NK-92 treated with Interleukin-12 subunit alpha and Interleukin-12 subunit beta, amount 100 ng/mL, for 24 hours (cell line): ENCODE measurements at regions not wholly inside any gene's neighbourhood (a gene's known extent, or its start where the extent isn't known, plus 50 kb on each side); places are given as distances from the start of the nearest gene placed in this dataset.
"Not testable (repeated sequence)": the region's sequence is repeated elsewhere in the genome, so short reads cannot be mapped to it uniquely, and the experiment has no call there.

Experiments
- DNase-seq: peaks from one replicate; lab custom pipeline; 2025; lab: John Stamatoyannopoulos, UW

DNA sequence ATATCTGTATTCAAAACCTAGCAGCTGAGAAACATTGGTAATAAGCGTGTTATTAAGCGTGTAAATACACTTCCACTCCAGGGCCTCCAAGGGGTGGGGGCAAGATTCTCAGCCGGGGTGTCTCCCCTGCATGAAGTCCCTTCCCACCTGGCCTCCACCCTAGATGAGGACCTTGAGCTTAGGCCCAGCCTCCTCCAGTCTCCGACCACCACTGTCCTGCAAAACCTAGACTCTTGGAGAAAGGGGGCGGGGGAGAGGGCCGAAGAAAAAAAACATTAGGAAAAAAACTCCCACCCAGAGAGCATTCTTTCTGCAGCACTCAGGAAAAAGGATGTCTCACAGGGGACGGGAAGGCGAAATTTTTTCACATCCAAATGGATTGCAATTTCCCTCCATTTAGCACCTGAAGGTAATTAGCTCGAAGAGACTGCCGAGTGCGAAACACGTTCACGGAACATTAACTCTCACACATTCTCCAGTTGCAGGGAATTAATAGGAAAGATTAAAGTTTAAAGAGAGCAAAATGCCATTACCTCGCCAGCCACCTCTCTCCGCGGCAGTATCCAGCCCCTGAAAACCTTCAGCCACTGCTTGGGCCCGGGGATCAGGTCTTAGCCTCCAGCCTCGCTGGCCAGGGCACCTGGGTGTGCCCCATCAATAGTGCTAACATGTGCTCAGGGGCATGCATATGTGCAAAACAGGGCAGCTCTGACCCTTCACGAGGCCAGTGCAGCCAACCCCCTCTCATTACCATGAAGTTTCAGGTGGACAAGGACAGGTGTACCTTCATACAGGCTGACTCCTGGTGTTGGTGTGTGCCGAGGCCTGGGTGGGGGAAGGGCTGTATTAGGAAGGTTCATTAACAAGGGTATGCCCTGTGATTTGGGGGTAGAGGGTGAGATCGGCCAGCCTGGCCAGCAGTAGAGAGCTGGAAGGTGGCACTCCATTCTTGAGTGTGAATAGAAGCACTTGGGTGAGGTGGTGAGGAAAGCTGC, 77.2 kb downstream of the HIF1AN start:
- no peak for DNase-seq

DNA sequence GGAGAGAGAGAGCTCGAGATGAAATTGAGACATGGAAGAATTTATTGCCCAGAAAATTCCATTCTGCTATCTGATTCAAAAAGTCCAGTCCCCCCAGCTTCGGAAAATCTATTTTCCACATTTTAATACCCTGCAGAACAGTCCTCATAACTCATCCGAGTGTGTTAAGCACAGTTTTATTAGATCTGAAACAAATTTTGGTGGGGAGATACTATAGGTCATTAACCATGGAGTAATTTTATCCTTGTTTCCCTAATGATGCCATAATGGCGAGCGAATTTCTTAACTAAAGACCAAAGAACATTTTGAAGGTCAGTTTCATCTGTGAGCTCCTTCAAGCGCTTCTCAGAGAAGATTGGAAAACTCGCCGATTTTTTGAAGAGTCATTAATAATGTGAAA, 78.1 kb downstream of the HIF1AN start:
- no peak for DNase-seq

DNA sequence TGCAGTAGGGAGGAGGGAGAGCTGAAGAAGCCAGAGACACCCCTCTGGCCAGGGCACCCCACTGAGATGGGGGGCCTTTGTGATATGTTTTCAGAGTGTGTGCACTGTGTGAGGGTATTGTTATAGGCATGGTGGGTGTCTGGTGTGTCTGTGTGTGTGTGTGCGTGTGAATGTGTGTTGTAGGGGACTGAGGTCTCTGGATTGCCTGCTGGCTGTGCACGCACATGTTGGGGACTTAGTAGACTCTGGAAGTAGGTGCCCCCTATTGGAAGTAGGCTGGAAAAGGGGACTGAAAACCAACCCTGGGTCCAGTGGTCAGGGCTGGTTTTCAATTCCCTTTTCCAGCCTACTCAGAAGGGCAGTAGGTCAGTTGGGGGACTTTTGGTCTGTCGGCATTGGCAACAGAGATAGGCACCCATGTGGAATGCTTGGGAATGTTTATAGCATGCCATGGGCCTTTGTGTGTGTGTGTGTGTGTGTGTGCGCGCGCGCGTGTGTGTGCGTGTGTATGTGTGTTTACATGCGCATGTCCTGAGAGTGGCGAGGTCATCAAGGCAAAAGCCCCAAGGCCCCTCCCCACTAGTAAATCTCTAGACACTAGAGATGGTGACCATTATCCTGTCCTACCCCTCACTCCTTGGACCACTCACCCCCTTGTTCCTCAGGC, 78.8 kb downstream of the HIF1AN start:
- no peak for DNase-seq

DNA sequence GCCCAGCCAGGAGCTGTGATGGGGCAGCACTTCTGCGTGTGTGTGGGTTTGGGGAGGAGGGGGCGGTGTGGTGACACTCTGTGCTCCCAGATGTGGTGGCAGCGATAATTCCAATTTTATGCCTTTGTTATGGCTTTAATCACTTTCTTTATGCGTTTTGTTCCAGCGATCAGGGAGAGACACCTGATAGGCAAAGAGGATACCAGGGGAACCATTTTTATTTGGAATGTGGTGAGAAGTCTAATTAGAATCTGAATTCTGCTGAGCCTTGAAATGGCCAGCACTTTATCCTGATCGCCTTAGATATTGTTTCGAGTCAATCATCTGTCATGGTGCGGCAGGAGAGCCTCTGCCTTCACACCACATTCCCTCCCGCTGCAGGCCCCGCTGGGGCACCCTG, 79.5 kb downstream of the HIF1AN start:
- DNase-seq = no peak

DNA sequence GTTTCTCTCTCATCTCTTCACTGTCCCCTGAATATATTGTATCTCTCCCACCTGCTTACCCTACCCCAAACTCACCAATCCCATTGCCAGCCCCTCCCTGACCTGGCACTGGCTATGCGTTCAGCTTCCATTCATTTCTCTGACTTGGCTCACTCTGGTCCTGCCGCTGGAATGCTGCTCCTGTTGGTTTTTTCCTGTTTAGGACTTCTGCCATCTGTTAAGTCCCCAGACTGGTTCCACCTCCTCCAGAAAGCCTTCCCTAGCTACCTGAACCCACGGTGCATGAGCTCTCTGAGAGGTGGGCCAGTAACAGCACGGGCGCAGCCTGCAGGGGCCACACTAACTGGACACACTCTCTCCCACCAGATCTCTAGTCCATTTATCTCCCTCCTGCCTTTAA, 80.2 kb downstream of the HIF1AN start:
- DNase-seq = no peak

DNA sequence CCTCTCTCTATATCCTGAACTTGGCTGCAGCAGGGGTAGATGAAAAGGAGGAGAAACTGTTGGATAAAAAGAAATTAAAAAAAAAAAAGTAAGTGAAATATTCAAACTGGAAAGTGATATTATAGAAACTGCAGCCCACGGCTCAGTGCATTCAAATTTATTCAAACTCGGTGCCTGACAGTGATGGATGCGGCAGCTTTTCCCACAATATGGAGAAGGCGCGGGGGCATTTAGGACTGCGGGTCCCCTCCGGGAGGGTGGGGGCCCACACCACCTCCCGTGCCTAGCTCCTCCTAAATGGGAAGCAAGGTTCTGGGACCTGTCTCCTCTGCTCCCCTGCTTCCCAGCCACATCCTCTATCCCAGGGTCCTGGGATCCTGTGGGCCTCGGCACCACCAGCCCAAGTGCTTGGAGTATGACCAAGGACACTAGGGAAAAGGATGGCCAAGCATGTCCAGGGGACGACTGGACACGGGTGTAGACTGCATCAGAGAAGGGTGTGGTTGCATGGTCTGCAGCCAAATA, 82.4 kb downstream of the HIF1AN start:
- DNase-seq = no peak

DNA sequence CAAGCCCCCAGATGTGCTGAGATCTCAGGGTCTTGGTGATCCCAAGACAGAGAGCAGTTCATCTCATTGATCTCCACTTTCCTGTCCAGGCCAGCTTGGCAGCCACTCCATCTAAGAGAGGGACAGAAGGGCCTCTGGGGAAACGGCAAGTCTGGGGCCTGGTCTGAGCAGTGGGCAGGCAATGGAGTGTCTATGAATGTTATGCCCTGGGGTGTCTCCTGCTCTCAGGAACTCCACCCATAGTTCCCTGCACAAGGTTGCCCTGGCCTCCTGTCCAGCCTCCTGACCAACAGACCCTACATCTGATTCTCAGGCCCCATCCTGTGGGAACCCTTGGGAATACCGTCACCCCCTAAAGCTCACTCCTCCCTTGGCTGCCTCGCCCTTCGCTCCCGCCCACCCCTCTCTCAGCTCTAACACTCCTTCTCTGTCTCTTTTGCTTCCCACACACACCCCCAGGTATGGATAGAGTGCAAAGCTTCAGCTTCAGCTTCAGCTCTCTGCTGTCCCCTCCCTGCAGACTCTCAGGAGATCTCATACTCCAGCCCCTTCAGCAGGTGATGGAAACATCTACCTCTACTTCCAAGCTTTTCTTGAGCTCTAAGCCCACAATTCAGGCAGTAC, 83.0 kb downstream of the HIF1AN start:
- no peak for DNase-seq

DNA sequence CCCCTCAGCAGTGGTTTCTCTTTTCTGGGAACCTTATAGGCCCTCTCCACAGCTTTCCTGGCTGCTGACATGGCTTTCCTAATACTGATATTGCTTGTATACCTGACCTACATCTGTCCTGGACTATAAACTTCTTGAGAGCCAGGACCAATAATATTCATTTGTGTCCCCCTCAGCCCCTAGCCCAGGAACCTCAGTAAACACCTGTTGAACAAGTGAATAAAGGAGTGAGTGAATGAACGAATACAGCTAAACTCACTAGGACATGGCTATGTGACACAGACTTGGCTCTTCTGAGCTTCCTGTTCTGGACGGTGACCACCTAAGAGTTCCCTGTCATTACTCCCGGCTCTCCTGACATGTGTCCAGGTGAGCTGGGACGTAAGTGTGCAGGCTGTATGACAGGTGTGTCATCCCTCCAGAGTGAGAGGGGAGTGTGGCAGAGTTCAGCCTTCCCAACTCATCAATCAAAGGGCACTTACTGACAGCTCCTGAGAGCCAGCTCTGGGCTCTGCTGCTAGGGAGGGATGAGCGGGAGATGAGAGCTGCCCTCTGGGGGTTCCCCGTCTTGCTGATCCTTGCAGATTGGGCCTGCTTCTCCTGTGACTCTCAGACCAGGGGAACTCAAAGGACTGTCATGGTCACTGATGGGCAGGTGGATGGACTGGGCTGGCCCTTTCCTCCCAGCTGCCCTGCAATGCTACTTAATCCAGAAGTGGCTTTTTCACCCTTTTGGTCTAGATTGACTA, 84.5 kb downstream of the HIF1AN start:
- no peak for DNase-seq

DNA sequence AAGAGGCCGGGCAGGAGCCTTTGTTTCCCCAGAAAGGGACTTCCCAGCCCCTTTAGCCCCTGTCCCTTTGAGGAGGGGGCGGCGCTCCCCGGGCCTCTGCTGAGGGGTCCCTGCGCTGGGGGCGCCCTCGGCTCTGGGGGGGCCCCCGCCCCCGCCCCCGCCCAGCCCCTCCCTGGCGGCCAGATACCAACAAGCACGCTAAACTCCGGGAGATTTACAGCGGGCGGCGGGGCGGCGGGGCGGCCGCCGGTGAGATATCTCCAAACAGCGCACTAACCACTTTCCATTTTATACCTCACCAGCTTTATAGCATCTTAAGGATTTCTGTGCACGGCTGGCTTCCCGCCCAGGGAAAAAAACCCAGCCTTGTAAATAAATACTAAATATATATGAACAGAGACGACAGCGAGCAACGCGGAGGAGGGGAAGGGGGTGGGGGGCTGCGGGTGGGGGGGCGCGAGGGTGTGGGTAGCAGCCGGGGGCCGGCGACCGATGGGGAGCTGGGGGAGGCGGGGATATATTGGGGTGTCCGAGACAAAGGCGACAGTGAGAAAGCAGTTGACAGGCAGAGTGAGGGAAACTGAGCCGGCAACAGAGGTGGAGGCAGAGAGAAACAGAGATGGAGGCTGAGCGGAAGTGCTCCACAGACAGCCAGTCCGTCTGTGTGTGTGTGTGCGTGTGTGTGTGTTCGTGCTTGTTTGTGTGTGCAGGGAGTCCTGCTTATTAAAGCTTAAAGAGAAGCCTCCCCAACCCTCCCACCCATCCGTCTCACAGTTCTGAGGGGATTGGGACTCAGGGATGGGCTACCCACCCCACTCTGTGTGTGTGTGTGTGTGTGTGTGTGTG, 85.8 kb downstream of the HIF1AN start:
- DNase-seq = no peak

DNA sequence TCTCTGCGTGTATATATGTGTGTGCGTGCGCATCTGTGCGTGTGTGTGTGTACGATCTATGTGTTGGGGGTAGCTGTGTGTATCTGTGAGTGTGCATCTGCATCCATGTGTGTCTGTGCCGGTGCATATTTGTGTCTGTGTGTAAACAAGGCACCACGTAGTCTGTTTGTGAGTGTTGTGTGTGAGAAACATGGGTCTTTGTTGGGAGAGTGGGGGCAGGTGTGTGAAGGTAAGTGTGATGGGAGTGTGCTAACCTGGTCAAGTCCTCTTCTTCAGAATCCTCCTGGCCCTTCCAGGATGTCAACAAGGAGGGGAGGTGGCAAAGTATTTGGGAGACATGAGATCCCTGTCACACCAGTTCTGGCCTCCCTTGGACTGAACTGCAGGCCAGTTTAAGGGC, 87.2 kb downstream of the HIF1AN start:
- no peak for DNase-seq

DNA sequence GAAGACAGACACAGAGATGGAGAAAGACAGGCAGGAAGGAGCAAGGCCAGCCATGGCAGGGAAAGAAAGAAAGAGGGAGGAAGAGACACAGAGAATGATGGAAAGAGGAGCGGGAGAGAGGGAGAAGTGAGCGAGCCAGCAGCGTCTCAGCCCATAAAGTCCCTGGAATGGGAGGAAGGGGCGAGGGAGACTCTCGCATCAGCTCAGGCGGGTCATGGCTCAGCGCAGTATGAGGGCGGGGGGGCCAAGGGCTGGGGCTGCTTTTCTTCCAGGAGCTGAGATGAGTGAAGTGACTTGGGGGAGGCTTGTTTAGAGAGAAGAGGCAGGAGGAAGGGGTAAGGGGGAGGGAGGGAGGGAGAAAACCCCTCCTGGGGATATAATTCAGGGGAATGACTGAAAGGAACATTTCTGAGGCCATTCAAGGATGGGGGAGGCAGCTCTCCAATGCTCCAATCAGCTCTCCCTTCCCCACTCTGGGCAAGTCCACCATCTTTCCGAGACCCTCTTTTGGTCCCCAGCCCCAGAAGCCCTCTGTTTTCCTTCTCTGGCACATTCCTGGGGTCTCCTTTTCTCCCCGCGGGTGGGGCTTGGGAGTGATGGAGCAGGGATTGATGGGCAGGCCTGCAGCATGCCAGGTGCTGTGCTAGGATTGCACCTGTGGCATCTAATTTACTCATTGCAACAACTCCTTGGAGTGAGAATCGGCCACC, 87.9 kb downstream of the HIF1AN start:
- no peak for DNase-seq

DNA sequence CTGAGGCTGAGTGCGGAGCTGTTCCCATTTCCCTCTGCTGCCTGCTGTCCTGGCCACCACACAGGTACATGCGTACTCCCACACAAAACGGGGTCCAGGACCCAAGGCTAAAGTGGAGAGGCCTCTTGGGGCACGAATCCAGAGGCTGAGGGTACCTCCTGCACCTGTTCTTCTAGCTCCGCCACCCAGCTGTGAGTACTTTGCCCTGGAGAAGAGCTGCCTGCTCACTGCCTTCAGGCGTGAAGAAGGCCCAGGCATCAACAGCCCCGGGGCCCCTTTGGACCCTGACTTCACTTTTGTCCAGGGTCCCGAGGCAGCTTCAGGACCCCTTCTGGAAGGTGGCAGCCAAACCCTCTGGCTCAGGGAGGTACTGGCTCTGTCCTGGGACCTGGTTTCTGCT, 88.6 kb downstream of the HIF1AN start:
- DNase-seq = no peak

DNA sequence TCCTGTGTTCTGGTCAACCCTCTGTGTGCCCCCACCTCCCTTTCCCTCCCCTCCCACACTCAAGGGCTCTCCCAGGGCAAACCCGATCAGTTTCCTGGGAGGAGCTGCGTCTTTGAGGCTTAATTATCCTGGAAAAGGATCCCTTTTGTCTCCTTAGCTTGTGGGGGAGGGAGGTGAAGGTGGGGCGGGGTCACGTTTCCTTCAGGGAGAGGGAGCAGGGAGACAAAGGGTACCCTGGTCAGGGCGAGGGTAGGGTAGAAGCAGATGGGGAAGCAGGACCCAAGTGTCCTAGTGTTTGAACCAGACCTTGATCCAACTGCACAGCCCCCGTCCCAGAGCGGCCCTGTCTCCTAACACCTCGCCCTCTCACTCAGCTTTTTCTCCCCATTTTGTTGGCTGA, 90.1 kb downstream of the HIF1AN start:
- DNase-seq = no peak

DNA sequence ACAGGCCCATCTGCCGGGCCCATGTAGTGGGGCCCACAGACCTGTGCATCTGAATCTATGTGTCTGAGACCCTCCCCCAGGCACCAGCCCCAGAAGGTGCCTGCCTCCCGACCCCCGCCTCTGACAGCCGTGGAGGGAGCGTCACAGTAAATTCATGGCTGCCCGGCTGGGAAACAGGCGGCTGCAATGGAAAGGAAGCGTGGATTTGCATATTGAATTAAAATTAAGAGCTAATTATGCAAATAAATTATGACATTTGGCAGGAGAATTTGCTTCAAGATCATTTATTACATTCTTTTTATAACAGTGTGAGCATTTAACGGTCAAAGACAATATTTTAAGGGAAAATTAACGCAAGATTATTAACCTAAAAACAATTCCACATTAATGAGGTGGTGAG, 92.3 kb downstream of the HIF1AN start:
- no peak for DNase-seq

DNA sequence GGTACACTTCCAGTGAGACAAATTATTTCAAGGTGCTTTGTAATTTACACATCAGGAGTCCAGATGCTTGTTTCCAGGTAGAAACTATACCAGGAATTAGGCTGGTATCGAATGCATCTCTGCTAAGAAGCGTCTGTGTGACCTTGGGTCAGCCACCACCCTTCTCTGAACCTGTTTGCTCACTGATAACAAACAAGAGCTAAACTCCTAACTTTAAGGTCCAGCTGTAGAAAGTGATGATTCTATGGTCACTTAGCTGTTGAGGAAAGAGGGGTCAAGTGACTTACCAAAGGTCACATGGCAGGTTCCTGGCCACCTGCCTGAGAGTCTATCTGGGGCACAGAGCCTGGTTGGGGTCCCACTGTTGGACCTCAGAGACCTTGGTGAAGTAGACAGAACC, 95.4 kb downstream of the HIF1AN start:
- no peak for DNase-seq

DNA sequence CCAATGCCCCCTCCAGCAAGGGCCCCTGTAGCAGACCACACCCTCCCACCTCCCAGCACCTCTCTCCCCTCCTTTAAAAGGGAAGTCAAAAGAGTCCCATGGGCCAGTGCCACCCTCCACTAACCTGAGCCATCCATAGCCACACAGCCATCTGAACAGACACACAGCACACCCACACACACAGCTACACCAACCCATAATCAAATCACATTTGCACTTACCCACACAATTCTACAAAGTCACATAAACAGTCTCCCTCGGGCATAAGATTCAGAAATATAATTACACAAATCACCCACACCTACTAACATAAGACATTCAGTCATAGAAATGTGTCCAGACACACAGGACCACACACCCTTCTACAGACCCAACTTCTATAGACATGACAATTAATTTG, 96.3 kb downstream of the HIF1AN start:
- no peak for DNase-seq

DNA sequence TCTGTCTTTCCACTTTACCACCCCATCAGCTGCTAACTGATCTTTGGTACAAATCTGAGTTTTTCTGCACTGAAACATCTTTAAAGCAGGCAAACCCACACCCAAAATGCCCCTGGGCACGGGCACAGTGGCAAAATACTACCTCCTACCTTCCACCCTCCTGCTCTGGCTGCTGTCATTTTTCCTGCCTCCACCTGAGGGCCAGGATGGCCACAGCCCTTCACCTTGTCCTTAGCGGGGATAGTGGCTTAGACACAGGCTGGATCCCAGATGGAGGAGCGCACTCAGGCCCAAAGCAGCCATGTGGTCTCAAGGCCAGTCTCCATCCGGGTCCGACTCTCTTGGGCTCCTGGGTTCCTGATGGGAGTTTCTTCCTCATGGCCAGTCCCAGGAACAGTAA, 98.3 kb downstream of the HIF1AN start:
- DNase-seq = no peak

DNA sequence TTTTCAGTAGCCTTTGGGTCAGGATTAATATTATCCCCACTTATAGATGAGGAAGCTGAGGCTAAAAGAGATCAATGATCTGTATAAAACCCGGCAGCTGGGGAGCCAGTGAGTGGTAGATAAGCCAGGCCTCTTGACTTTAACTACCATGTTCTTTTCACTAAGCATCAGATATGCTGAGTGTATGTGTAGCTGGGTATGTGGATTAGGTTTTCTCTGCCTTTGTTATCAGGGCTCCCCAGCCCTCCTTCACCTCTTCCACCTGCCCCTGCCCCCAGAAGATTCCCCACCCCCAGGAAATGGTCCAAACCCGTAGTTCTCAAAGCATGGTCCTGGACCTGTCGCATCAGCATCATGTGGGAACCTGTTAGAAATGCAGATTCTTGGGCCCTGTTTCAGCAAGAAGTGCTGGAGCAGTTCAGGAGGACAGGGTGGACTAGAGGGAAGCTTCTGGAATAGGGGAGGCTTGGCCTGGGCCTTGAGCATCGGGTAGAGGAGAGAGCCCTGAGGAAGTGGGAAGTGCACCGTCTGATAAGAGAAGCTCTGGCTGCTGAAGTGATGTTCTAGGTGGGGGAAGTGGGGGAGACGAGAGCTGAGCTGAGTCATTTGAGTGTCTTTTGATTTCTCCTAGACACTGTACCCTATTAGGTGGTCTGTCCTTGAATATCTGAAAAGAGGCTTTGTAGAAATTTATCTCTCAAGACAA, 101.3 kb downstream of the HIF1AN start:
- no peak for DNase-seq

DNA sequence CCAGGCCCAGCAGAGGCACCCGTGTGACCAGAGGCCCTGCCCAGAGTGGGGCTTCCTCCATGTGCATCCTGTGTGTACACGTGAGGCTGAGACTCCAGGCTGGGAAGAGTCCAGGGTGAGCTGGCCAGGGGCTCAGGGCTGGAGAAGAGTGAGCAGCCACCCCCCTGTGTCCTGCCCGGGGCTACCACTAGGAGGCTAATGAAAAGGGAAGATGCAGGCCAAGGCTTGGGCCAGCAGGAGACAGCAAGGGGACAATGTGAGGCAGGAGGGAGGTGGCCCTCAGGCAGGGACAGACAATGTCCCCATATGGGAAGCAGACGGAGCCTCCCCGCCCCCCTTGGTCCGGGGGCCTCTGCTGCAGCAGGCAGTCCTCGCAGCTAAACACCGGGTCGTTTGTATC, 102.0 kb downstream of the HIF1AN start:
- DNase-seq = no peak

DNA sequence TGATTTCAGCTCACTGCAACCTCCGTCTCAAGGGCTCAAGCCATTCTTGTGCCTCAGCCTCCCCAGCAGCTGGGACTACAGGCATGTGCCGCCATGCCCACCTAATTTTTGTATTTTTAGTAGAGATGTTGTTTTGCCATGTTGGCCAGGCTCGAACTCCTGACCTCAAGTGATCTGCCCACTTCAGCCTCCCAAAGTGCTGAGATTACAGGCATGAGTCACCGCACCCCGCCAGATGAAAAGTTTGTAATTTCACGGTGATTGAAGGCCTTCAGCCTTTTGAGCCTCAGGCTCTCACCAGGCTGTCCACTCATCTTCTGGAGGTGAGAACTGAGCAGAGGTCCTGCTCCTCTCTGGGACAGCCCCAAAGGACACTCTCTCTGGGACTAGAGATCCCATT, 103.2 kb downstream of the HIF1AN start:
- DNase-seq = not testable (repeated sequence)
